HG02642 (cell line): ENCODE measurements at regions not wholly inside any gene's neighbourhood (a gene's known extent, or its start where the extent isn't known, plus 50 kb on each side); places are given as distances from the start of the nearest gene placed in this dataset.
"Not testable (repeated sequence)": the region's sequence is repeated elsewhere in the genome, so short reads cannot be mapped to it uniquely, and the experiment has no call there.

Experiments used
- ATAC-seq: cut with Tn5 transposase; IDR thresholded peaks from one replicate; pipeline ENCODE4 v1.9.1; 2021; ENCODE audit warnings: mild to moderate bottlenecking; ENCODE audit not compliant: unreplicated experiment, poor library complexity

GRCh38 chr2:103166456-103167324 is 404.9 kb downstream of the TMEM182 start:
- no peak for ATAC-seq

GRCh38 chr2:103167599-103167998 is 405.8 kb downstream of the TMEM182 start:
- no peak for ATAC-seq

GRCh38 chr2:103169861-103170260 is 408.0 kb downstream of the TMEM182 start:
- ATAC-seq, result no peak

GRCh38 chr2:103172821-103173220 is 411.0 kb downstream of the TMEM182 start:
- ATAC-seq, result no peak

- ATAC-seq, result no peak
Observed at GRCh38 chr2:103174711-103175110, 412.9 kb downstream of the TMEM182 start.

GRCh38 chr2:103176294-103176915 is 414.6 kb downstream of the TMEM182 start:
- ATAC-seq, result no peak

GRCh38 chr2:103179798-103180197 is 418.0 kb downstream of the TMEM182 start:
- no peak for ATAC-seq

- ATAC-seq, result no peak
Observed at GRCh38 chr2:103183061-103183460, 421.2 kb downstream of the TMEM182 start.

GRCh38 chr2:103196802-103197201 is 435.0 kb downstream of the TMEM182 start:
- no peak for ATAC-seq

- not testable (repeated sequence) for ATAC-seq
Observed at GRCh38 chr2:103200774-103201173, 438.9 kb downstream of the TMEM182 start.

GRCh38 chr2:103208916-103209315 is 447.1 kb downstream of the TMEM182 start:
- no peak for ATAC-seq

GRCh38 chr2:103213028-103213542 is 451.3 kb downstream of the TMEM182 start:
- ATAC-seq, result no peak

GRCh38 chr2:103218516-103218915 is 456.7 kb downstream of the TMEM182 start:
- ATAC-seq, result no peak

GRCh38 chr2:103219398-103219797 is 457.6 kb downstream of the TMEM182 start:
- ATAC-seq, result no peak

GRCh38 chr2:103222969-103223368 is 461.1 kb downstream of the TMEM182 start:
- no peak for ATAC-seq

GRCh38 chr2:103230796-103231195 is 469.0 kb downstream of the TMEM182 start:
- no peak for ATAC-seq

GRCh38 chr2:103232865-103233264 is 471.0 kb downstream of the TMEM182 start:
- ATAC-seq, result no peak

GRCh38 chr2:103233691-103234090 is 471.9 kb downstream of the TMEM182 start:
- ATAC-seq, result no peak

- no peak for ATAC-seq
Observed at GRCh38 chr2:103235283-103235682, 473.5 kb downstream of the TMEM182 start.

- ATAC-seq, result no peak
Observed at GRCh38 chr2:103249462-103249861, 487.6 kb downstream of the TMEM182 start.

GRCh38 chr2:103252781-103253180 is 490.9 kb downstream of the TMEM182 start:
- no peak for ATAC-seq
